Stomach (tissue), 4 donors: ENCODE measurements at regions not wholly inside any gene's neighbourhood (a gene's known extent, or its start where the extent isn't known, plus 50 kb on each side); places are given as distances from the start of the nearest gene placed in this dataset.

ENCODE experiments used
- POLR2A ChIP-seq, 4 donors: fragments of 450-650 bp; IDR thresholded peaks; one replicate each; pipeline ENCODE4 v1.6.1; 2016; ENCODE audit warnings: antibody characterized with exemption in 4 of 4, control low read depth in 2 of 4, mild to moderate bottlenecking in 1 of 4, moderate library complexity in 1 of 4
- POLR2AphosphoS5 ChIP-seq, 3 donors: sonication (generic); formaldehyde crosslinking; IDR thresholded peaks; one replicate each; pipeline ENCODE4 v1.6.1; 2016; ENCODE audit warnings: antibody characterized with exemption in 3 of 3
- TF ChIP-seq, protein P1 (sequence below), 7 experiments: fragments of 450-650 bp in 4 of 7; fragments of 200-600 bp in 3 of 7; sonication (generic) in 3 of 7; IDR thresholded peaks; one replicate each; pipeline ENCODE4 v1.5.1; 2016 to 2019; ENCODE audit warnings: antibody characterized with exemption in 7 of 7, control low read depth in 2 of 7, mild to moderate bottlenecking in 1 of 7

GRCh38 chr20:47963022-47963421, 177.7 kb upstream of the SULF2 start:
- TF ChIP-seq, protein P1, sequence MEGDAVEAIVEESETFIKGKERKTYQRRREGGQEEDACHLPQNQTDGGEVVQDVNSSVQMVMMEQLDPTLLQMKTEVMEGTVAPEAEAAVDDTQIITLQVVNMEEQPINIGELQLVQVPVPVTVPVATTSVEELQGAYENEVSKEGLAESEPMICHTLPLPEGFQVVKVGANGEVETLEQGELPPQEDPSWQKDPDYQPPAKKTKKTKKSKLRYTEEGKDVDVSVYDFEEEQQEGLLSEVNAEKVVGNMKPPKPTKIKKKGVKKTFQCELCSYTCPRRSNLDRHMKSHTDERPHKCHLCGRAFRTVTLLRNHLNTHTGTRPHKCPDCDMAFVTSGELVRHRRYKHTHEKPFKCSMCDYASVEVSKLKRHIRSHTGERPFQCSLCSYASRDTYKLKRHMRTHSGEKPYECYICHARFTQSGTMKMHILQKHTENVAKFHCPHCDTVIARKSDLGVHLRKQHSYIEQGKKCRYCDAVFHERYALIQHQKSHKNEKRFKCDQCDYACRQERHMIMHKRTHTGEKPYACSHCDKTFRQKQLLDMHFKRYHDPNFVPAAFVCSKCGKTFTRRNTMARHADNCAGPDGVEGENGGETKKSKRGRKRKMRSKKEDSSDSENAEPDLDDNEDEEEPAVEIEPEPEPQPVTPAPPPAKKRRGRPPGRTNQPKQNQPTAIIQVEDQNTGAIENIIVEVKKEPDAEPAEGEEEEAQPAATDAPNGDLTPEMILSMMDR (IDR thresholded peaks at IDR 0.05), result no peak
- TF ChIP-seq POLR2AphosphoS5 (IDR thresholded peaks at IDR 0.05) (no peak), POLR2A (IDR thresholded peaks at IDR 0.05) (no peak)
